B cell (primary cell): ENCODE measurements at regions not wholly inside any gene's neighbourhood (a gene's known extent, or its start where the extent isn't known, plus 50 kb on each side); places are given as distances from the start of the nearest gene placed in this dataset.

Experiments used
- EZH2 ChIP-seq: IDR thresholded peaks from 2 replicates; pipeline ENCODE4 v1.6.1; 2012; ENCODE audit warnings: borderline replicate concordance, low read depth, mild to moderate bottlenecking, moderate library complexity, low read length; ENCODE audit not compliant: insufficient read depth, poor library complexity, severe bottlenecking
- TF ChIP-seq, protein P1 (sequence below): fragments of 200-600 bp; IDR thresholded peaks from one replicate; pipeline ENCODE4 v1.8.0; 2022; ENCODE audit warnings: antibody characterized with exemption, mild to moderate bottlenecking

GRCh38 chr2:598058-598802, 79.0 kb downstream of the TMEM18 start:
- TF ChIP-seq, protein P1, sequence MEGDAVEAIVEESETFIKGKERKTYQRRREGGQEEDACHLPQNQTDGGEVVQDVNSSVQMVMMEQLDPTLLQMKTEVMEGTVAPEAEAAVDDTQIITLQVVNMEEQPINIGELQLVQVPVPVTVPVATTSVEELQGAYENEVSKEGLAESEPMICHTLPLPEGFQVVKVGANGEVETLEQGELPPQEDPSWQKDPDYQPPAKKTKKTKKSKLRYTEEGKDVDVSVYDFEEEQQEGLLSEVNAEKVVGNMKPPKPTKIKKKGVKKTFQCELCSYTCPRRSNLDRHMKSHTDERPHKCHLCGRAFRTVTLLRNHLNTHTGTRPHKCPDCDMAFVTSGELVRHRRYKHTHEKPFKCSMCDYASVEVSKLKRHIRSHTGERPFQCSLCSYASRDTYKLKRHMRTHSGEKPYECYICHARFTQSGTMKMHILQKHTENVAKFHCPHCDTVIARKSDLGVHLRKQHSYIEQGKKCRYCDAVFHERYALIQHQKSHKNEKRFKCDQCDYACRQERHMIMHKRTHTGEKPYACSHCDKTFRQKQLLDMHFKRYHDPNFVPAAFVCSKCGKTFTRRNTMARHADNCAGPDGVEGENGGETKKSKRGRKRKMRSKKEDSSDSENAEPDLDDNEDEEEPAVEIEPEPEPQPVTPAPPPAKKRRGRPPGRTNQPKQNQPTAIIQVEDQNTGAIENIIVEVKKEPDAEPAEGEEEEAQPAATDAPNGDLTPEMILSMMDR = no peak
- no peak for TF ChIP-seq EZH2
